Muscle layer of colon (tissue), 2 donors: ENCODE measurements at regions not wholly inside any gene's neighbourhood (a gene's known extent, or its start where the extent isn't known, plus 50 kb on each side); places are given as distances from the start of the nearest gene placed in this dataset.
"Not testable (repeated sequence)": the region's sequence is repeated elsewhere in the genome, so short reads cannot be mapped to it uniquely, and the experiment has no call there.

ENCODE experiments used
- H3K27ac ChIP-seq: one replicate; pipeline ENCODE4 v1.7.0; 2013; ENCODE audit warnings: low read depth, mild to moderate bottlenecking, low read length, moderate library complexity
- H3K27me3 ChIP-seq, 2 donors: one replicate each; pipeline ENCODE4 v1.7.0; 2013; ENCODE audit warnings: low read length in 2 of 2, mild to moderate bottlenecking in 2 of 2; ENCODE audit not compliant: insufficient read depth in 2 of 2, control insufficient read depth in 1 of 2
- H3K36me3 ChIP-seq: one replicate; pipeline ENCODE4 v1.7.0; 2013; ENCODE audit warnings: mild to moderate bottlenecking, low read length; ENCODE audit not compliant: insufficient read depth
- H3K4me1 ChIP-seq: one replicate; pipeline ENCODE4 v1.7.0; 2013; ENCODE audit warnings: mild to moderate bottlenecking, low read length; ENCODE audit not compliant: insufficient read depth
- H3K4me3 ChIP-seq, 2 donors: one replicate each; pipeline ENCODE4 v1.7.0; 2013; ENCODE audit warnings: low read length in 2 of 2, low read depth in 1 of 2, mild to moderate bottlenecking in 1 of 2, moderate library complexity in 1 of 2
- H3K9ac ChIP-seq: one replicate; pipeline ENCODE4 v1.7.0; 2013; ENCODE audit warnings: low read length
- H3K9me3 ChIP-seq: one replicate; pipeline ENCODE4 v1.7.0; 2013; ENCODE audit warnings: mild to moderate bottlenecking, low read length
- donor health status: abdominal sarcoma.
- donor health status: Adenocarcinoma of cecum.

DNA sequence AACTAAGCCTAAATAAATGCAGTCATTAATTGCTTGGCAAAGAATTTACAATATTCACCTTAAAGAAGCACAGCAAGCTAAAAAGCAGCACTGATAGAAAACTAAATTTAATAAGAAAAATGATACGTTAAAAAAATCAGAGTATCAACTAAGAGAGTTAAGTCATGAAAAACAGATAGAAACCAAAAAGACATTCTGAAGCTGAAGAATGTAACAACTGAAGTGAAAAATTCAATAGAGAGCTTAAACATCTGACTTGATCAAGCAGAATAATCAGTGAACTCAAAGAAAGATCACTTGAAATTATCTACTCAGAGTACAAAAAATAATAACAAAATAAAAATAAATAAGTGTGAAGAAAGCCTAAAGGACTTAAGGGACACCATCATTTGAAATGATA lies 588.0 kb upstream of the HS3ST1 start:
- no peaks in the 10 kb centered on the region for H3K27me3 ChIP-seq

DNA sequence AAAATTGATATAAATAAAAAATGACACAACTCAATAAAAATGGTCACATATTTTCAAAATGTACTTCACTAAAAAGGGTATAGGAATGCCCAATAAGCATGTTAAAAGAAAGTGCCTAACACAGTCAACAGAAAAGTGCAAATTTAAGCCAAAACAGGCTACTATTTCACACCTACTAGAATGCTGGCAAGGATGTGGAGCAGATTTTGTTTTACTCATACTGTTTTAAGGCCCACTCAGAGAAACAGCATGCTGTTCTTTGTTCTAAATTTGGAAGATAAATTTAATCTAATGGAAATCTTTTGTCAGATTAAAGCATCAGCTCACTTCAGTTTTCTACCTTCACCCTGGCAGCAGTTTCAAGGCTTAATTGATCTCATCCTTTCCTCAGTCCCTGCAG lies 576.8 kb upstream of the HS3ST1 start:
- Histone ChIP-seq H3K4me3 (no peak overlapping the region), H3K27me3 (no peaks in the 10 kb centered on the region), H3K4me1 (no peaks in the 10 kb centered on the region), H3K9ac (no peak overlapping the region), H3K36me3 (no peaks in the 10 kb centered on the region), H3K9me3 (no peaks in the 10 kb centered on the region), H3K27ac (no peak overlapping the region)

More for the DNA sequence above, 588.0 kb upstream of the HS3ST1 start:
- Histone ChIP-seq H3K27ac (no peak overlapping the region), H3K4me3 (no peak overlapping the region), H3K9me3 (peaks cover 8% of the 10 kb centered on the region), H3K9ac (no peak overlapping the region), H3K36me3 (no peaks in the 10 kb centered on the region), H3K4me1 (no peaks in the 10 kb centered on the region)

DNA sequence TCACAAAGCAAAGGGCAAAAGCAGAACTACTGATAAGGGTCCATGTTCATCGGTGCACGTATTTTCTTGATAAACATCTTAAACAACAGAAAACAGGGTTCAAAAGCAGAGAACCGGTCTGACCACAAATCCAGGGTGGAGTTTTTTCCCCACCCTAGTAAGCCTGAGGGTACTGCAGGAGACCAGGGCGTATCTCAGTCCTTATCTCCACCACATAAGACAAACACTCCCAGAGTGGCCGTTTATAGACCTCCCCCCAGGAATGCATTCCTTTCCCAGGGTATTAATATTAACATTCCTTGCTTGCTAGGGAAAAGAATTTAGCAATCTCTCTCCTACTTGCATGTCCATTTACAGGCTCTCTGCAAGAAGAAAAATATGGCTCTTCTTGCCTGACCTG lies 567.9 kb upstream of the HS3ST1 start:
- not testable (repeated sequence) for H3K27ac ChIP-seq, H3K36me3 ChIP-seq, H3K27me3 ChIP-seq, H3K4me3 ChIP-seq, H3K9ac ChIP-seq, H3K4me1 ChIP-seq, H3K9me3 ChIP-seq

- Histone ChIP-seq H3K36me3 (no peaks in the 10 kb centered on the region), H3K9ac (no peak overlapping the region), H3K9me3 (no peaks in the 10 kb centered on the region), H3K4me3 (no peak overlapping the region), H3K4me1 (no peaks in the 10 kb centered on the region), H3K27me3 (no peaks in the 10 kb centered on the region), H3K27ac (no peak overlapping the region)
These were observed 548.1 kb upstream of the HS3ST1 start for GRCh38 chr4:11976726-11977263.

DNA sequence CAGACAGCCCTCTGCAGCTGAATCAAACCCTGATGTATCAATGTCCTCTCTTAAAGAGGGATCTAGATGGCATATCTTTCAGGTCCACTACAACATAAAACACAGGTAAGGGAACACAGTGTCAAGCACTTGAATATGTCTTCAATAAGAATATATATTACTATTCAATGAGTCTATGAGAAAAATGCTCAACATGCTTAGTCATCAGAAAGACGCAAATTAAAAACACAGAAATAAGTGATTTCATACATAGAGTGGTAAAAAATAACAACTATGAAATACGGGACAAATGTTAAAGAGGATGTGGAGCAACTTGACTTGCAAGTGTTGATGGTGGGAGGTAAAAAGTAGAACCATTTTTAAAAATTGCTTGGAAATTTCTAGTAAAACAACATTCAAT lies 544.6 kb upstream of the HS3ST1 start:
- Histone ChIP-seq H3K9me3 (no peaks in the 10 kb centered on the region), H3K4me3 (no peak overlapping the region), H3K27ac (no peak overlapping the region), H3K4me1 (no peaks in the 10 kb centered on the region), H3K9ac (no peak overlapping the region), H3K27me3 (no peaks in the 10 kb centered on the region), H3K36me3 (no peaks in the 10 kb centered on the region)

DNA sequence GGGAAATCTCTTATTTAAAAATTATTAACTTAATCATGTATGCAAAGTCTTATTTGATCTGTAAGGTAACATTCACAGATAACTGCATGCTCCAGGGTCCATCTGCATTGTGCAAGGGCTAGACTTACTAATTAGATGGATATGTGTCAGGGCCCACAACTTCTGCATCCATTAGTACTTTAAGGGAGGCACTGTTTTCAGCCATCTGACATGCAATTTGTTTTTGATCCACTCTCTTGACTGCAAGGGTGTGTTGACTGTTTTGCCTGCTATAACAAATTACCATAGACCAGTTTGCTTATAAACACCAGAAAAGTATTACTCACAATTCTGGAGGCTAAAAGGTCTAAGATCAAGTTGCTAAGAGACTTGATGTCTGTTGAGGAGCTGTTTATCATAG lies 542.1 kb upstream of the HS3ST1 start:
- Histone ChIP-seq H3K27me3 (no peaks in the 10 kb centered on the region), H3K27ac (no peak overlapping the region), H3K36me3 (no peaks in the 10 kb centered on the region), H3K9ac (no peak overlapping the region), H3K9me3 (no peaks in the 10 kb centered on the region), H3K4me1 (no peaks in the 10 kb centered on the region), H3K4me3 (no peak overlapping the region)

DNA sequence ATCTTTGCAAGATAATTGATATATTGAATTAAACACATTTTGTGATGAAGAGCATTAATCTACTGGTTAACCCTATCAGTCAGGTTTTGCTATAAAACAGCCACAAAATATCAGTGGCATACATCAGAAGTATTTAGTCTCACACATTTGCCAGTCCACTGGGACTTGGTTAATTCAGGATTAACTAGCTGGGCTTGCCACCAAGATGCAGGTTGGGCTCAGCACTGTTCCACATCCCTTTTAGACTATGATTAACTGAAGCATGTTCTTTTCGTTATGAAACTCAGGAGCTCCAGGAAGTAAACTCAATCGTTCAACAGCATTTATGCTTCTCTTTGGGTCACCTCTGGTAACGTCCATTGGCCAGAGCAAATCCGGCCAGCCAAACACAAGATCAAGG lies 538.1 kb upstream of the HS3ST1 start:
- no peaks in the 10 kb centered on the region for H3K27me3 ChIP-seq
- no peaks in the 10 kb centered on the region for H3K36me3 ChIP-seq
- H3K9ac ChIP-seq = no peak overlapping the region
- H3K27ac ChIP-seq = no peak overlapping the region
- no peak overlapping the region for H3K4me3 ChIP-seq
- no peaks in the 10 kb centered on the region for H3K9me3 ChIP-seq
- no peaks in the 10 kb centered on the region for H3K4me1 ChIP-seq

GRCh38 chr4:11954093-11954492 lies 525.4 kb upstream of the HS3ST1 start:
- Histone ChIP-seq H3K27me3 (no peaks in the 10 kb centered on the region), H3K27ac (no peak overlapping the region), H3K36me3 (no peaks in the 10 kb centered on the region), H3K4me1 (no peaks in the 10 kb centered on the region), H3K9me3 (no peaks in the 10 kb centered on the region), H3K9ac (no peak overlapping the region), H3K4me3 (no peak overlapping the region)

- Histone ChIP-seq H3K4me3 (no peak overlapping the region), H3K27ac (no peak overlapping the region), H3K36me3 (no peaks in the 10 kb centered on the region), H3K4me1 (no peaks in the 10 kb centered on the region), H3K9ac (no peak overlapping the region), H3K27me3 (no peaks in the 10 kb centered on the region), H3K9me3 (no peaks in the 10 kb centered on the region)
These were observed 520.7 kb upstream of the HS3ST1 start for GRCh38 chr4:11949355-11949754.

DNA sequence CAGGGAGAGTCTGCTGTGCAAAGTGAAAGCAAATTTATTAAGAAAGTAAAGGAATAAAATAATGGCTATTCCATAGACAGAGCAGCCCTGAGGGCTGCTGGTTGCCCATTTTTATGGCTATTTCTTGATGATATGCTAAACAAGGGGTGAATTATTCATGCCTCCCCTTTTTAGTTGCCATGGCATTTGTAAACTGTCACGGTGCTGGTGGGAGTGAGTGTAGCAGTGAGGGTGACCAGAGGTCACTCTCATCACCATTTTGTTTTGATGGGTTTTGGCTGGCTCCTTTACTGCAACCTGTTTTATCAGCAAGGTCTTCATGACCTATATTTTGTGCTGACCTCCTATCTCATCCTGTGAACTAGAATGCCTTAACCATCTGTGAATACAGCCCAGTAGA lies 518.9 kb upstream of the HS3ST1 start:
- not testable (repeated sequence) for H3K9me3 ChIP-seq, H3K27ac ChIP-seq, H3K4me3 ChIP-seq, H3K4me1 ChIP-seq, H3K9ac ChIP-seq, H3K27me3 ChIP-seq, H3K36me3 ChIP-seq

DNA sequence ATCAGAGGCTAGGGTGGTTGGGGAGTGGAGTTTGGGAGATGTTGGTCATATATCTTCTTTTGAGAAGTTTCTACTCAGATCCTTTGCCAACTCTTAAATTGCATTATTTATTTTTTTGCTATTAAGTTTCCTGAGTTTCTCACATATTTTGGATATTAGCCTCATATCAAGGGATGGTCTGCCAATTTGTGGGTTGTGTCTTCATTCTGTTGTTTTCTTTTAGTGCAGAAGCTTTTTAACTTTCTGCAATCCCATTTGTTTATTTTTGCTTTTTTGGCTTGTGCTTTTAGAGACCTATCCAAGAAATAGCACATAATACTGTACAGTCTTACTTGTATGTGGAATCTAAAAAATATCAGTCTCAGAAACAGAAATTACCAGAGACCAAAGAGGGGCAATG lies 509.2 kb upstream of the HS3ST1 start:
- Histone ChIP-seq H3K9me3 (no peaks in the 10 kb centered on the region), H3K9ac (no peak overlapping the region), H3K27ac (no peak overlapping the region), H3K4me1 (no peaks in the 10 kb centered on the region), H3K27me3 (no peaks in the 10 kb centered on the region), H3K4me3 (no peak overlapping the region), H3K36me3 (no peaks in the 10 kb centered on the region)

- H3K27me3 ChIP-seq = no peaks in the 10 kb centered on the region
- H3K36me3 ChIP-seq = no peaks in the 10 kb centered on the region
- H3K4me1 ChIP-seq = no peaks in the 10 kb centered on the region
- H3K4me3 ChIP-seq = no peak overlapping the region
- H3K9me3 ChIP-seq = no peaks in the 10 kb centered on the region
- H3K9ac ChIP-seq = no peak overlapping the region
- no peak overlapping the region for H3K27ac ChIP-seq
These were observed 502.6 kb upstream of the HS3ST1 start for GRCh38 chr4:11931266-11931820.
